ENCODE measurements at regions not wholly inside any gene's neighbourhood (a gene's known extent, or its start where the extent isn't known, plus 50 kb on each side); places are given as distances from the start of the nearest gene placed in this dataset.
"Not testable (repeated sequence)": the region's sequence is repeated elsewhere in the genome, so short reads cannot be mapped to it uniquely, and the experiment has no call there.

DNA sequence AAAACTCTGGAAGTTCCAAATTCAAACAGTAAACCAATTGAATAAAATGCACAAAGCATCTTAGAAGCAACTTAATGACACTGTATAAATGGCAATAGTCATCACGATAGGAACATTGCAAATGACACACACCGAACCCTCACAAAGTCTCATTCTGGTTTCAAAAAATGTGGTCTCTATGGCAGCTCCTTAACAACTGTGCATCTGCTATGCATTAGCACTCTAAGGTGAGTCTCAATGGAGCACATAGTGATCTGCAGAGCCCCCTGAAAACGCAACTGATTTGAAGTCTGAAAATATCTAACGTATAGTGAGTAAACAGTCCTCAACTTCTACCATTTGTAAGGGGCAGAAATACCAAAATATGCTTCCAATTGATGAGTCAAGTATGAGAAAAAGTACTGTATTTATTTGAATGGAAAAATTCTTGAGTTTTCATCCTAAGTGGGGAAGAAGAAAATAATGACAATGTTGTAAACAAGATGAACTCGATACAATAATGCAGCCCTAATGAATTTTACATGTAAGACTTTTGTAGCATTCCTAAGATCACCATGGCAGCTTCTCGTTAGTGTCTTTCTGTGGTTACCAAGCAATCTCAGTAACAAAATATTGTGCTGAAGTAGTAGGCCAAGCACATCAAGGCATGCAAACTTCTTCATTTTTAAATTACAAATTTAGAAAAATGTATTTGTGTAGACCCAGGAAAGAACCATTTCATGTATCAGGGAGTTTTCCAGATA is 517.5 kb upstream of the FAM174A start:
- DNase-seq (ENCODE audit: low read depth), result no peak

DNA sequence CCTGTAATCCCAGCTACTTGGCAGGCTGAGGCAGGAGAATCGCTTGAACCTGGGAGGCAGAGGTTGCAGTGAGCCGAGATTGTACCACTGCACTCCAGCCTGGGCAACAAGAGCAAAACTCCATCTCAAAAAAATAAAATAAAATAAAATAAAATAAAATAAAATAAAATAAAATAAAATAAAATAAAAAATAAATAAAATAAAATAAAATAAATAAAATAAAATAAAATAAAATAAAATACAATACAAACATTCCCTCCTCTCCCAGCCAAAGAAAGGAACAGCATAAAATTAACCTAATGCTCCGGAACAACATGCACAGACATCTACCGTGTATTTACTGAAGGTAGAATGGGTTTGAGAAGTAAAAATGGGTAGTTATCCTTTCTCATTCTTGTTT is 521.9 kb upstream of the FAM174A start:
- not testable (repeated sequence) for DNase-seq (ENCODE audit: low read depth)

DNA sequence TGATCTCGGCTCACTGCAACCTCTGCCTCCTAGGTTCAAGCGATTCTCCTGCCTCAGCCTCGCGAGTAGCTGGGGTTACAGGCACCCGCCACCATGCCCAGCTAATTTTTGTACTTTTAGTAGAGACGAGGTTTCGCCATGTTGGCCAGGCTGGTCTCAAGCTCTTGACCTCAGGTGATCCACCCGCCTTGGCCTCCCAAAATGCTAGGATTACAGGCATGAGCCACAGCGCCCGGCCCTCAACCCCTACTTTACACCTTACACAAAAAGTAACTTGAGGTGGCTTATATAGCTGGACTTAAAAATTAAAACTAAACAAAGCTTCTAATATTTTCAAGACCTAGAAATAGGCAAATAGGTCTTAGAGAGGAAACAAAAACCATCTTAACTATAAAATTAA is 524.0 kb upstream of the FAM174A start:
- DNase-seq (ENCODE audit: low read depth), result not testable (repeated sequence)

DNA sequence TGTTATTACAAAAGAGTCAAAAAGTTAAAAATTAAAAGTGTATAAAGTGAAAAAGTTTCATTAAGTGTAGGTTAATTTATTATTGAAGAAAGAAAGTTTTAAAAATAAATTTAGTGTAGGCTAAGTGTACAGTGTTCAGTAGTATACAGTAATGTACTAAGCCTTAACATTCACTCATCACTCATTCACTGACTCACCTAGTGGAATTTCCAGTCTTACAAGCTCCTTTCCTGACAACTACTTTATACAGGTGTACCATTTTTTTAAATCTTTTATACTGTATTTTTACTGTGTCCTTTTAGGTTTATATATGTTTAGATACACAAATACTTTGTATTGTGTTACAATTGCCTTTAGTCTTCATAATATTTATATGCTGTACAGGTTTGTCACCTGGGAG is 530.2 kb upstream of the FAM174A start:
- DNase-seq (ENCODE audit: low read depth), result no peak

DNA sequence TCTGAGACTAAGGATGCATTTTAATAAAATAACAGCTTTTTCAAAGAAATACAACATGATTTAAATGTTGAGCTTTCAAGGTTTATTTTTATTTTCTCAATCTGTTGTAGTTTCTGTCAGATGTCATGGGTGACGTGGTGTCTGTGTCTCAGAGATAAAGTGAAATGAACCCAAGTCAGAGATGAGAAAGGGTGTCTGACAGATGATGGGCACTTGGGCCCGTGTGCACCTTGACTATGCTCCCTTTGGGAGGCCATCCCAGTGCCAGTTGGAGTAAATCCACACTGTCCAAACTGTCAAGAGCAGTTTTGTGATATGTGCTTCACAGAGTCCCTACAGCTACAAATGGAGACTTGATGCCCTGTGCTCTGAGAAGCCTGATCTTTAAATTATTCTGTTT is 536.9 kb upstream of the FAM174A start:
- DNase-seq (ENCODE audit: low read depth), result no peak

DNA sequence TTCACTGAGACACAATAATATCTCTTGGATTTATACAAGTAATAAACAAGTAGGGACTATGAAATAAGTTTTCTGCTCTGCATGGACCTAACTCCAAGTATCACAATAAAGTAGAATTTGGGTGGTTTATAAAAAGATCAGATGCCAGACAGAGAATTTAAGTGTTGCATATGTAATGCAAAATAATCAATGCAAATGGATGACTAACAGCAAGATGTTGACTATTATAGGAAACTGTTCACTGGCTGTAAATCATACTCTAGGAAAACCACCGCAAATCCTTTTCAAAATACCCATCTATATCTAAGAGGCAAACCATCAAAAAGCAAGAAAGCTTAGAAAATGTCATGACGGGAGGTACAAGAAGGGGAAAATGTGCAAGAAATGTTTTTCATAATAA is 539.8 kb upstream of the FAM174A start:
- no peak for DNase-seq (ENCODE audit: low read depth)

DNA sequence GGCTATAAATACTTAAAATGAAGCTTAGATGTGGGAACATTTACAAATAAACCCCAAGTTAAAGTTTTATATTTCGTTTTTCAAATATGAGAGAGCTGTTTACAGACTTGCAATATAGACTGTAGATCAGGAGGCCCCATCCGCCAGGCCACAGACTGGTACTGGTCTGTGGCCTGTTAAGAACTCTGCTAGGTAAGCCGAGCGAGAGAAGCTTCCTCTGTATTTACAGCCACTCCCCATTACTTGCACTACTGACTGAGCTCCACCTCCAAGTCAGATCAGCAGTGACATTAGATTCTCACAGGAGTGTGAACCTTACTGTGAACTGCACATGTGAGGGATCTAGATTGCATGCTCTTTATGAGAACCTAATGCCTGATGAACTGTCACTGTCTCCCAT is 561.4 kb upstream of the FAM174A start:
- no peak for DNase-seq (ENCODE audit: low read depth)

DNA sequence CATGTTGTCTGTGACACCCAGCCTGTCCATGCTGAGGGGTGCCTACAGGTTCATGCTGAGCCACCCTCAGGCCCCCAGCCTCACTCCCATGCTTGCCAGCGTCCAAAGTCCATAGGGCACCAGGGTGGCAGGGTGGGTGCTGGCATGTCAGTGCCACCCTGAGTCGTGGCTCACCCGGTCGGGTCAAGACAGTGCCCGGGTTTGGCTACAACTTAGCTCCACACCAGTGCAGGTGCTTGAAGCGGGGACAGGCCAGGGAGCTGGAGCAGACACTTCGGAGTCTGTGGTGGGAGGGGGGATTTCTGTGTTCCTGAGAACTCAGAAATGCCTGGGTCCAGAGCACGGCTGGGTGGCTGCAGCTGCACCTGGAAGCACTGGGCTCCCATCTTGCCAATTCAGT is 579.2 kb upstream of the FAM174A start:
- no peak for DNase-seq (ENCODE audit: low read depth)

DNA sequence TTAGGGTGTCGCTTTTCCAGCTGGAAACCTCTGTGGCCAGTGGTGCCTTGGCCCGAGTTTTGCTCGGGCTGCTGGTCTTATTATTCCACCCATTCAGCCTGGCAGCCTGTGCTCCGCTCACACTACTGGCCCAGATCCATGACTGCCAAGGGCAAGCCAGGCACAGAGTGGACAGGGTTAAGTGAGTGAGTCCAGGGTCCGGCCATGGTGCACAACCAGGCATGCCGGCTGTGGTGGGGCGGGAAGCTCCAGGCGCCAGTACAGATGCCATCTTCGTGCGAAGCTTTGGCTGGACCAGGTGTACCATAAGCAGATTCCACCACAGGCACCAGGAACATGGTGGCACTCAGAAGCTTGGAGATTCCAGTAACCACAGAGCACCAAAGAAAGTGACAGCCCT is 580.2 kb upstream of the FAM174A start:
- no peak for DNase-seq (ENCODE audit: low read depth)

DNA sequence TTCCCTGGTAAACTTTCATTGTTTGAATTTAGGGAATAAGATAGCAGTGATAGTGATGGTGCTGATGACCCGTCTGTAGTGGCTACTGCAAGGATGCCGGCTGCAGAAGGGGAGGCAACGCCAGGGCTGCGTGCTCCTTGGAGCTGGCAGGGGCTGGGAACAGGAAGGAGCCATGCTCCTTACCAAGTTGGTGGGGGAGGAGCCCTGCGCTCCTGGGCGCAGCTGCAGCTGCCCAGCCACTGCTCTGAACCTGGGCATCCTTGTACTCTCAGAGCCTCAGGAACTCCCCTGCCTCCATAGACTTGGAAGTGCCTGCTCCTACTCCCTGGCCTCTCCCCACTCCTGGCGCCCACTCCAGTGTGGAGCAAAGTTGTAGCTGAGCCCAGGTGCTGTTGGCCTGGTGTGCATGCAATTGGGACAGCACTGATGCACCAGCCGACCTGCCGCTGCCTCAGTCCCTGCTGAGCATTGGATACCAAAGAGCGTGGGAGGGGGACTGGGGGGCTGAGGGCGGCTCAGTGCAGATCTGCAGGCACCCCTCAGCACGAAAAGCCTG is 585.1 kb upstream of the FAM174A start:
- no peak for DNase-seq (ENCODE audit: low read depth)

DNA sequence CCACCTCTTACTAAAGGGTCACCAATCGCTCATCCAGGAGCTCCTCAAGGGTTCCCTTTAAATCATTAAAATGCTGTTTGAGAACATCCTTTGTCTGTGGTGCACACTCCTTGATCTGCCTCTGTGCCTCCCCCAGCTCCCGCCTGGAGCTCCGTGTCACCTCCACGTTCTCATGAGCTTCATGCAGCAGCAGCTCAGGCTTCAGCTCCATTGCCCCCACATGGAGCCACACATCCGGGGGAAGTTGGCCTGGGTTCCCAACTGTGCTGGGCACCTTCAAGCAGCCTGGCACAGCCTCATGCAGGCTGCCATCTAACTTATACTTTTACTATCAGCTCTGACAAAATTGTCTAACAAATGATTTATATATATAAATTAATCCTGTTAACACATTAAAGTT is 585.8 kb upstream of the FAM174A start:
- DNase-seq (ENCODE audit: low read depth), result no peak

DNA sequence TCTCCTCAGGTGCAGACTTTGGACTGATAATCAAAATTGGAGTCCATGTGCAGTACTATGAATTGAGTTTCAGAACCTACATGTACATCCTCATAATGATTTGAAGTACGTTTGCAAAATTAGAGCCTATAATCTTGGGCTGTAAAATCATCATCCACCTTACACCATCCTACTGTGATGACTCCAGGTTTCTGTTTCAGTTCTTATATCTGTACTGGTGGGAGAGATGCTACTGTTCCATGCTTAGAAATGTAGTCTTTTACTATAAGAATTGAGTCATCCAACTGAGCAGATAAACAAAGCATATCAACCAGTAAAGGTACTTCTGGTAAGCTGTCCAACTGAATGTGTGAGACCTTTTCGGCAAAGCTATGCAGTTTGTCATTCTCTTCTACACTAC is 586.3 kb upstream of the FAM174A start:
- DNase-seq (ENCODE audit: low read depth), result no peak

DNA sequence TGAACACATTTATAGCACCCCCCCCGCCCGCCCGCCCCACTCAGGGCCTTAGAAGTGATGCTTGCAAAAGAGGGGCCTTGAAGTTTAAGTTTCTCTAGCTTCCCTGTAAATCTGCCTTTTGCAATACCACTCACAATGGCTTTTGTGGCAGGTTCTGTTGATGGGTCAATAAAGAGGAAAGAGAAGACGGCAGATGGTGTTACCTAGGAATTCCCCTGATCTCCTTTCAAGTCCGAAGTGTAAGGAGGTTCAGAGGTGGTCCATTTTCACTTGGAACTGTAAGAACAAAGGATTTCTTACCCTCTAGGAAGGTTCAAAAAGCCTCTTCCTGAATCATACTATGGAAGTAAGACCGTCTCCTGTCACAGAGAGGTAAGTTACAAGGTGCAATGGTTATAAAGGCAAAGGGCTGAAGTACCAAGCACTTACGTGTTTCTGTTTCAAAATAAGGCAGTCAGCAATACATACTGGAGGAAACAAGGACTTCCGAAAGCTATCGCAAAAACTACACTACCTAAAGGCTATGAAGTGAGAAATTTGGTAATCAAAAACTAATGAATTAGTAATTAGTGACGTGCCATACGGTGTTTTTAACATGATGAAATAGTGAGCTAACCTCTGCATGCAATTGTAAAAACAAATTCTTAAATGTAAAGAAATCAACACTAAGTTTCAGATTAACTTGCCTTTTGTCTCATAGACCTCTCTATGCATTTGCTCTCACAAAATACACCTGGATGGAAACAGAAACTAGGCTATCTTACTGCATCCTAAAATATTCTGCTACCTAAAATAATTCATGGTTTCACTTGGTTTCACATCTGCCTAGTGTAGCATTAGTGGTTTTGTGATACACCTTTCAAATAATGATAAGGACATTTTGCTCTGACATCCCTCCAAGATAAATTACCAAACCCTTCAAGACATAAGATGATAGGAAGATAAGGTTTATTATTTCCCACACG is 589.4 kb upstream of the FAM174A start:
- no peak for DNase-seq (ENCODE audit: low read depth)

DNA sequence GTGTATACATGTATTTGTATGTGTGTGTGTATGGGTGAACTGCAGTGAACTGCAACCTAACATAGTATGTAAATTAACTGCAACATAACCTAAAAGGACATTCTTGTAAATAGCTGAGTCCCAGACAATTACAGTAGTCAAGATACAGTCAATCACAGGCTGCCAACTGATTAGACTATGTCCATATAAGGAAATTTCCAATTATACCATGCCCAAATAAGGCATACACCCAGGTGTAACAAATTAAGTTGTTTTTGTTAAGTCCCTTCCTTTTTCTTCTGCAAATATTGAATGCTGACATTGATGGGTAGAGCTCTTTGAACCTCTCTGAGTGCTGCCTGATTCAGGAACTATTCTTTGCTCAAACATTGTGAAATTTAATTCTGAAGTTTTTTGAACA is 594.6 kb upstream of the FAM174A start:
- no peak for DNase-seq (ENCODE audit: low read depth)

DNA sequence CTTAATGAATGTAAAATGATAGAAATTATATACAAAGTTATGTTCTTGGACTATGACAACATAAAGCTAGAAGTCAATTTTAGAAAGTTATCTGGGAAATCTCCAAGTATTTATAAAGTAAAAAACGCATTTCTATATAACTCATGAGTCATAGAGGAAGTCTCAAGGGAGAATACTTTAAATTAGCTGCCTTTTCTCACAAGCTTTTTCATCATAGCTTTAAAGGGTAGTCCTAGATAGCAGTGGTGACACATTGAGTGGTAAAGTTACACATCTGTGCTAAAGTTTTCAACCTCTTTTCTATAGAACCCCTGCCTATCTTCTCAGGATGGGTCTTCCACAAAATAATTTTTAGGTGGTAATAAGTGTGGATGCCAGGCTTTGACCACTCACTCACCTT is 598.3 kb upstream of the FAM174A start:
- DNase-seq (ENCODE audit: low read depth), result no peak

DNA sequence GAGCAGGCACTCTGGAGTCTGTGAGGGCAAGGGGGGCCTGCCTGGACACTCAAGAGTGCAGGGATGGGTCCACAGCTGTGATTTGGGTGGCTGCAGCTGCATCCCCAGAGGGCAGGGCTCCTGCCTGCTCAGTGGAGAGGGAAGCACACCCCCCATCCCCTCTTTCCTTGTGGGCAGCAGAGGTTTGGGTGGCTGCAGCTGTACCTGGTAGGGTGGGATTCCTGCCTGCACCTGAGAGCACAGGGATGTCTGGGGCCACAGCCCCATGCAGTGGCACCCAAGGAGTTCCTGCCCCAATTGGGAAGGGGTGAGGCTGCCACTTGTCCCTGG is 605.4 kb upstream of the FAM174A start:
- no peak for DNase-seq (ENCODE audit: low read depth)

DNA sequence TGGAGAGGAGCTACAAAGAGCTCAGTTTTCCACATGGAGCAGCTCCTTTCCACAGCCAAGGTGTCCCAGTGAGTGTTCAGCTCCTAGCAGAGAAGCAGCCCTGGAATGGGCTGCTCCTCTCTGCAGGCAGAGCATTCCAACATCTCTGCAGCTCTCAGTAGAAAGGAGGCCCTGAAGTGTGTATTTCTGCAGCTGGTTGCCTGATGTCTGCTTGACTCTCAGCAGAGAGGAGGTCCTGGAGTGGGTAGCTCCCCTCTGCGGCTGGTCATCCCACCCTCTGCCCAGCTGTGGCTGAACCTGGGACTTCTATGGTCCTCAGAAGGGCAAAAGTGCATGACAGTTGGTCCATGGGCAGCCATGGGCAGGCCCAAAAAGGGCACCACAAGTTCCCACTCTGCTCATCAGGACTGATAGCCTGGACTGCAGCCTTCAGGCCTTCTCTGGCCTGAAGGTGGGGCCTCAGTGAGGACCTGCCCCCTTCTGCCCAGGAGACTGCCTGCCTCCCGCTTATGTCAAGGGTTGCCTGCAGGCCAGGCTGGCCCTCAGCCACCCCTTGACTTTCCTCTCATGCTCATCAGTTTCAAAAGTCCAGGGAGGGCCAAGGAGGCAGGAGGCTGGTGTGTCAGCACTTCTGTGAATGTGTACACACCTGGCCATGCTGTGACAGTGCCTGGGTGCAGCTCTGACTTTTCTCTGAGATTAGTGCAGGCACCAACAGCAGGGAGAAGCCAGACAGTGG is 605.9 kb upstream of the FAM174A start:
- DNase-seq (ENCODE audit: low read depth), result no peak

DNA sequence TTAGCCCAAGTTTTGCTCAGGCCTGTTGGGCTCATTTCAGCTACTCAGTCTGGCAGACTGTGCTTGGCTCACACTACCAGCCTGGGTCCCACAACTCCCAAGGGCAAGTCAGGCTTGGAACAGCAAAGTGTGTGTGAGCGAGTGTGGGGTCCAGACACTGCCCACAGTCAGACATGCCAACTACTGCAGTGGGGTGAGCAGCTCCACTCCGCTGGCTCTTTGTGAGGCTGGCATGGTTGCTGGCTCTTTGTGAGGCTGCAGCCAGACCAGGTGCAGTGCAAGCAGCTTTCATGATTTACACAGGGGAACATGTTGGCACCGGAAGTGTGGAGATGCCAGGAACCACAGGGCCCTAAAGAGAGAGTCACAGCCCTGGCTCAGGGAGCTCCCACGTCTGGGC is 606.7 kb upstream of the FAM174A start:
- DNase-seq (ENCODE audit: low read depth), result no peak

DNA sequence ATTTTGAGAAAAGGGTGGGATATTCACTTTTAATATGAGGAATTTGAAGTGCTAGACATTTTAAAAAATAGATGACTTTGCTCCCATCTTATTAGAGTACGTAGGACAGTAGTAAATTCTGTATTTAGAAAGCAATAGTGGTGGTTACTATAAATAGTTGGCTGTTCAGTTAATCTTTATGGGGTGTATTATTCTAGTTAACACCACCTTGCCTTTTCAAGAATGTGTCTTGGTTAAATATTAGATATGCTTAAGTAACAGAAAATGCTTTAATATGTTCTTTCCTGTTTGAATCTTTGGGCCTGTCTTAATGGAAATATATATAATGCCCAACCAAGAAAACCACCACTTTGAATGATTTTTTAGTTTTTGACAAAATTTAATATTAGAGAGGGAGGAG is 608.7 kb upstream of the FAM174A start:
- no peak for DNase-seq (ENCODE audit: low read depth)

DNA sequence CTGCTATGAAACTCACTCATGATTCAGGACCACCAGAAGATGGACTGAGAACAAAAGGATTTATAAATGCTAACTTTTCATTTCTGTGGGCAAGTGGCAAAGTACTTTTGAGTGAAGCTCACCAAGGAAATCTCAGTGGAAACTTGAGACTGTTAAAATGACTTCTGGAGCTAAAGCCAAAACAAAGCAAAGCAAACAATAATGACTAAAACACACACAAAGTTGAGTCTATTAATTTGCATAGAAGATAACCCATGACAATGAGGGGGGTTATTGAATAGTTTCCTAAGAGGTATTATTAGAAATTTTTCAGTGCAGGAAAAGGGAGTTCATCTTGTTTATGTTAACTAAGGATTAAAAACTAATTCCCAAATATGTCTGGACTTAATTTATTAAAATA is 612.8 kb upstream of the FAM174A start:
- no peak for DNase-seq (ENCODE audit: low read depth)

DNA sequence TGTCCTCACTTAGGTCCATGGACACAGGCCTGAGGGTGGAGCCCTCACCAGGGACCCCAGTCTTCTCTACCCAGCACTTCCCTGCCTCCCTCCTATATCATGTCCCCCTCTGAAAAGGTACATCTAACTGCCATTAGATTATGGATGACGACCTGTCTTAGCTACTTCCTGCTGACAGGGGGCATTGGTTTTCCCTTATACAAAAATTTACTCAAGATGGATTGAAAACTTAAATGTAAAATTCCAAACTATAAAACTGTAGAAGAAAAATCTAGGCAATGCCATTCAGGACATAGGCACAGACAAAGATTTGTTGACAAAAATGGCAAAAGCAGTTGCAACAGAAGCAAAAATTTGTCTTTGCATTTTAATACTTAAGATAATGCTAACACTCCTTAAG is 623.2 kb upstream of the FAM174A start:
- DNase-seq (ENCODE audit: low read depth), result no peak

DNA sequence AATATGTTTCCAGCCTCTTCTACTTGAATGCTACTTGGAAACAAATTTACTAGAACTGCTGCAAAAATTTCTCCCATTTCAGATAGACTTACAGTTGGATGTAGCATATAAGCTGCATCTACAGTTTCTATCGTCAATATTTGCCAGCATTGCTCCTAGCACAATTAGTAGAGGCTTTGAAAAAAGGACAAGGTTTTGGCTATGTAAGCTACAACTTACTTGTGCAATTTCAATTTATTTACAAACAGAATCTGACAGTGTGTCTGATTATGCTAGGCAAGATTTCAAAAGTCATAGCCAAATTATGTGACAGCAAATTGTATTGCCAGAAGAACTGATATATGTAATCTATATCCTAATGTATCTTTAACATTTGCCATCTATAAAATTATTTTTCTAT is 628.4 kb upstream of the FAM174A start:
- no peak for DNase-seq (ENCODE audit: low read depth)

DNA sequence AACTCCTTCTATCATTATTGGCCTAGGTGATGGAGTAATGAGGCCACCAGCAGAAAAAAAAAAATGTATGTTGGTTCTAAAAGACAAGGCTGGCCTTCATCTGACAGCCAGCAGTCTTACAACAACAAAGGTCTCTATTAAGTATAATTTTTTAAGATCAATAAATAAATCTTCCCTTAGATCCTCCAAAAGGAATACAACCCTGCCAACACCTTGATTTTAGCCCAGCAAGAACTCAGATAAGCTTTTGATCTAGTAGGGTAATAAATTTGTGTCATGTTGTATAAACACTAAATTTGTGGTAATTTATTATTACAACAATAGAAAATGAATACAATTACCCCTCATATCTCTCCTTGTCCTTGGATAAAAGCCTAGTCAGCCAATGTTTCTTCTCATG is 633.2 kb upstream of the FAM174A start:
- no peak for DNase-seq (ENCODE audit: low read depth)
